ENCODE measurements at regions not wholly inside any gene's neighbourhood (a gene's known extent, or its start where the extent isn't known, plus 50 kb on each side); places are given as distances from the start of the nearest gene placed in this dataset.

GRCh38 chr4:11341337-11342043 is 87.2 kb downstream of the HS3ST1 start:
- TF ChIP-seq CTCF (IDR thresholded peaks at IDR 0.05 in 4 of 5, conservative IDR thresholded peaks at IDR 0.05 in 1 of 5) (no peak), POLR2A (IDR thresholded peaks at IDR 0.05) (no peak)

Data from gastrocnemius medialis (tissue), 4 donors.